Liver (tissue), 8 donors: ENCODE measurements at regions not wholly inside any gene's neighbourhood (a gene's known extent, or its start where the extent isn't known, plus 50 kb on each side); places are given as distances from the start of the nearest gene placed in this dataset.
"Not testable (repeated sequence)": the region's sequence is repeated elsewhere in the genome, so short reads cannot be mapped to it uniquely, and the experiment has no call there.

Experiments
- DNase-seq: peaks from one replicate; pipeline ENCODE4 v3.0.0-alpha.2; 2017; ENCODE audit warnings: low spot score
- H3K27ac ChIP-seq, 2 donors: one replicate each; pipeline ENCODE4 v1.7.0; 2013; ENCODE audit warnings: inconsistent platforms in 2 of 2, low read length in 2 of 2, control low read depth in 1 of 2, low read depth in 1 of 2, mild to moderate bottlenecking in 1 of 2
- H3K27me3 ChIP-seq, 4 donors: one replicate each; pipeline versions ENCODE4 v1.6.1 to v1.7.0; 2013; ENCODE audit warnings: low read length in 3 of 4, inconsistent platforms in 1 of 4, mild to moderate bottlenecking in 1 of 4, moderate library complexity in 1 of 4; ENCODE audit not compliant: control insufficient read depth in 4 of 4, insufficient read depth in 4 of 4
- H3K36me3 ChIP-seq, 4 donors: one replicate each; pipeline versions ENCODE4 v1.6.1 to v1.7.0; 2013; ENCODE audit warnings: low read length in 3 of 4, mild to moderate bottlenecking in 3 of 4, low read depth in 1 of 4, moderate library complexity in 1 of 4; ENCODE audit not compliant: control insufficient read depth in 4 of 4, insufficient read depth in 3 of 4
- H3K4me1 ChIP-seq, 4 donors: one replicate each; pipeline versions ENCODE4 v1.6.1 to v1.7.0; 2013; ENCODE audit warnings: low read length in 3 of 4, mild to moderate bottlenecking in 3 of 4, moderate library complexity in 1 of 4; ENCODE audit not compliant: control insufficient read depth in 4 of 4, insufficient read depth in 4 of 4
- H3K4me3 ChIP-seq, 3 donors: one replicate each; pipeline versions ENCODE4 v1.6.1 to v1.7.0; 2013; ENCODE audit warnings: low read length in 3 of 3, control low read depth in 1 of 3, low read depth in 1 of 3, mild to moderate bottlenecking in 1 of 3
- H3K9ac ChIP-seq, 2 donors: one replicate each; pipeline ENCODE4 v1.7.0; 2013; ENCODE audit warnings: low read length in 2 of 2, mild to moderate bottlenecking in 2 of 2, moderate library complexity in 2 of 2, control low read depth in 1 of 2, low read depth in 1 of 2
- H3K9me3 ChIP-seq, 4 donors: one replicate each; pipeline versions ENCODE4 v1.6.1 to v1.7.0; 2013; ENCODE audit warnings: low read length in 3 of 4; ENCODE audit not compliant: control insufficient read depth in 4 of 4
- FOXA1 ChIP-seq: IDR thresholded peaks from 2 replicates; pipeline ENCODE4 v1.6.1; 2016; ENCODE audit warnings: antibody characterized with exemption
- GABPA ChIP-seq, 2 donors: IDR thresholded peaks in 1 of 2; conservative IDR thresholded peaks in 1 of 2; 2 replicates each; pipeline ENCODE4 v1.6.1; 2016; ENCODE audit warnings: antibody characterized with exemption in 2 of 2, mild to moderate bottlenecking in 1 of 2, moderate library complexity in 1 of 2
- HNF4A ChIP-seq, 2 donors: conservative IDR thresholded peaks; 2 replicates each; pipeline ENCODE4 v1.6.1; 2016; ENCODE audit warnings: antibody characterized with exemption in 2 of 2, mild to moderate bottlenecking in 2 of 2
- JUND ChIP-seq, 2 donors: IDR thresholded peaks; 2 replicates each; pipeline ENCODE4 v1.6.1; 2016; ENCODE audit warnings: antibody characterized with exemption in 2 of 2
- RXRA ChIP-seq, 2 donors: IDR thresholded peaks; 2 replicates each; pipeline ENCODE4 v1.6.1; 2017 to 2018; ENCODE audit warnings: antibody characterized with exemption in 2 of 2, mild to moderate bottlenecking in 1 of 2
- YY1 ChIP-seq: IDR thresholded peaks from 2 replicates; pipeline ENCODE4 v1.6.1; 2016; ENCODE audit warnings: antibody characterized with exemption, mild to moderate bottlenecking
- WGBS: extraction: QIAGEN DNeasy Blood & Tissue Kit; methylation state at CpG from one replicate; pipeline ENCODE4 v1.1.7; 2013; 5-methylcytosine and 5-hydroxymethylcytosine counted together
- TF ChIP-seq, protein P1 (sequence below): IDR thresholded peaks from 2 replicates; pipeline ENCODE4 v1.6.1; 2016; ENCODE audit warnings: antibody characterized with exemption
- TF ChIP-seq, protein P2 (sequence below): IDR thresholded peaks from 2 replicates; pipeline ENCODE4 v1.6.1; 2016; ENCODE audit warnings: antibody characterized with exemption
- TF ChIP-seq, protein P3 (sequence below): fragments of 150-350 bp; IDR thresholded peaks from 2 replicates; pipeline ENCODE4 v1.5.1; 2017; ENCODE audit warnings: improper control_type of control experiment, low read depth, low read length; ENCODE audit not compliant: missing input control
- TF ChIP-seq, protein P4 (sequence below): IDR thresholded peaks from 2 replicates; pipeline ENCODE4 v1.6.1; 2016; ENCODE audit warnings: antibody characterized with exemption
- TF ChIP-seq, protein P5 (sequence below): IDR thresholded peaks from 2 replicates; pipeline ENCODE4 v1.6.1; 2016; ENCODE audit warnings: antibody characterized with exemption, mild to moderate bottlenecking
- donor health status: healthy.
- donor health status: healthy.
- donor health status: healthy.
- donor health status: healthy.
- donor health status: healthy.

DNA sequence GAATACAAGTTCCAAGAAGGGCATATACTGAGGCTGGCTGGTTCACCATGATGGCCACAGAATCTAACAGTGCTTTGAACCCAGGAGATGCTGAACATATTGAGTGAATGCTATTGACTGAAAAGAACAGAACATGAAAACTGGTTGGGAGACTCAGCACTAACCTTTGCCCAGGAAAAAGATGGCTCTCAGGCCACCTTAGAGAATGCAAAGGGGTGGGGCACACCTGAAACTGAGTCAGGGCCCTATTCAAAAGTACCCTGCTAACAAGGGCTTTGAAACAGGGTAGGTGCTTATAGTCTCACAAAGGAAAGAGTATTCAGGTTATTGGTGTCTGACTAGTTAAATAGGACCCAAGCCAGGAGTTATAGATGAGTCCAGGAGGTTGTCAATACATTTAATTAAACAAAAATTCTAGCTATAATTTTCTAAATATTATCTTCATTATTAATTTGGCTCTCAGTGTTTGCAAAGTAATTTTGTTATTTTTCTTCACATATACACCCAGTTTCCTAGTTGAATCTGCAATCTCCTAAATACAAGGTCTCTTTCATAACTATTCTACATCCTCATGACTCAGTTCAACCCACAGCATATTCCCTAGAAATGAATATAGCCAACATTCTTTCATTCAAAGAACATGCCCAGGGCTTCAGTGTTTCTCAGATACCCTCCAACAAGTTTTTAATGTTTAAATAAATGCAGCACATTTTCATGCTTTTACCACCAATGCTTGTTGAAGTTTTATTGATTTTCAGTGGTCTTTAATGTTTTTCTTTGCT is 144.2 kb upstream of the RAPGEF2 start:
- no peak overlapping the region for H3K4me3 ChIP-seq
- H3K9ac ChIP-seq: no peak overlapping the region
- TF ChIP-seq, protein P1, sequence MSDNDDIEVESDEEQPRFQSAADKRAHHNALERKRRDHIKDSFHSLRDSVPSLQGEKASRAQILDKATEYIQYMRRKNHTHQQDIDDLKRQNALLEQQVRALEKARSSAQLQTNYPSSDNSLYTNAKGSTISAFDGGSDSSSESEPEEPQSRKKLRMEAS: no peak
- TF ChIP-seq FOXA1 (no peak), GABPA (IDR thresholded peaks at IDR 0.05 in 1 of 2, conservative IDR thresholded peaks at IDR 0.05 in 1 of 2) (no peak)
- TF ChIP-seq, protein P2, sequence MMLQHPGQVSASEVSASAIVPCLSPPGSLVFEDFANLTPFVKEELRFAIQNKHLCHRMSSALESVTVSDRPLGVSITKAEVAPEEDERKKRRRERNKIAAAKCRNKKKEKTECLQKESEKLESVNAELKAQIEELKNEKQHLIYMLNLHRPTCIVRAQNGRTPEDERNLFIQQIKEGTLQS: no peak
- H3K36me3 ChIP-seq: no peaks in the 10 kb centered on the region
- no peak for DNase-seq
- H3K4me1 ChIP-seq: peaks cover 0 to 13% (median 4%) of the 10 kb centered on the region in 4 donors
- no peaks in the 10 kb centered on the region for H3K9me3 ChIP-seq
- no peaks in the 10 kb centered on the region for H3K27me3 ChIP-seq
- H3K27ac ChIP-seq: no peak overlapping the region

DNA sequence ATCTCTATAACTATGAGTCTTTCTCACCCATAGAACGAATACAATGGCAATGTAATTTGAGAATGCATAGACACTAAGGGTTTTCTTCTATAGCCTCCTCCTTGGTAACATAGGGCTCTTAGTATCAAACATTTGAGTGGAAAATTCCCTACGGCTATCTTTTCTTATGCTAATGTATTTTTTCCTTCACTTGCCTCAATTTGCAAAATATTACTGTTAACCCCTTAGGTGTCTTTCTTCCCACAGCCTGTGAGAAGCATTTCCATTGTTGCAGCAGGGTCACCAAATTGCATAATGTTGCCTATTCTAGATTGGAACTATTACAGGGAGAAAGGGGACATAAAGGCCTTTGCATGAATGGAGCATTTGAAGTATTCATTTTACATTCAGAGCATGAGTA is 140.5 kb upstream of the RAPGEF2 start:
- 76% methylated on average over 2 of the region's 2 CpGs for WGBS
- no peaks in the 10 kb centered on the region for H3K27me3 ChIP-seq
- TF ChIP-seq RXRA (IDR thresholded peaks at IDR 0.05) (no peak), YY1 (no peak), HNF4A (conservative IDR thresholded peaks at IDR 0.05) (no peak), JUND (IDR thresholded peaks at IDR 0.05) (no peak)
- TF ChIP-seq, protein P3, sequence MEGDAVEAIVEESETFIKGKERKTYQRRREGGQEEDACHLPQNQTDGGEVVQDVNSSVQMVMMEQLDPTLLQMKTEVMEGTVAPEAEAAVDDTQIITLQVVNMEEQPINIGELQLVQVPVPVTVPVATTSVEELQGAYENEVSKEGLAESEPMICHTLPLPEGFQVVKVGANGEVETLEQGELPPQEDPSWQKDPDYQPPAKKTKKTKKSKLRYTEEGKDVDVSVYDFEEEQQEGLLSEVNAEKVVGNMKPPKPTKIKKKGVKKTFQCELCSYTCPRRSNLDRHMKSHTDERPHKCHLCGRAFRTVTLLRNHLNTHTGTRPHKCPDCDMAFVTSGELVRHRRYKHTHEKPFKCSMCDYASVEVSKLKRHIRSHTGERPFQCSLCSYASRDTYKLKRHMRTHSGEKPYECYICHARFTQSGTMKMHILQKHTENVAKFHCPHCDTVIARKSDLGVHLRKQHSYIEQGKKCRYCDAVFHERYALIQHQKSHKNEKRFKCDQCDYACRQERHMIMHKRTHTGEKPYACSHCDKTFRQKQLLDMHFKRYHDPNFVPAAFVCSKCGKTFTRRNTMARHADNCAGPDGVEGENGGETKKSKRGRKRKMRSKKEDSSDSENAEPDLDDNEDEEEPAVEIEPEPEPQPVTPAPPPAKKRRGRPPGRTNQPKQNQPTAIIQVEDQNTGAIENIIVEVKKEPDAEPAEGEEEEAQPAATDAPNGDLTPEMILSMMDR: no peak
- TF ChIP-seq, protein P4, sequence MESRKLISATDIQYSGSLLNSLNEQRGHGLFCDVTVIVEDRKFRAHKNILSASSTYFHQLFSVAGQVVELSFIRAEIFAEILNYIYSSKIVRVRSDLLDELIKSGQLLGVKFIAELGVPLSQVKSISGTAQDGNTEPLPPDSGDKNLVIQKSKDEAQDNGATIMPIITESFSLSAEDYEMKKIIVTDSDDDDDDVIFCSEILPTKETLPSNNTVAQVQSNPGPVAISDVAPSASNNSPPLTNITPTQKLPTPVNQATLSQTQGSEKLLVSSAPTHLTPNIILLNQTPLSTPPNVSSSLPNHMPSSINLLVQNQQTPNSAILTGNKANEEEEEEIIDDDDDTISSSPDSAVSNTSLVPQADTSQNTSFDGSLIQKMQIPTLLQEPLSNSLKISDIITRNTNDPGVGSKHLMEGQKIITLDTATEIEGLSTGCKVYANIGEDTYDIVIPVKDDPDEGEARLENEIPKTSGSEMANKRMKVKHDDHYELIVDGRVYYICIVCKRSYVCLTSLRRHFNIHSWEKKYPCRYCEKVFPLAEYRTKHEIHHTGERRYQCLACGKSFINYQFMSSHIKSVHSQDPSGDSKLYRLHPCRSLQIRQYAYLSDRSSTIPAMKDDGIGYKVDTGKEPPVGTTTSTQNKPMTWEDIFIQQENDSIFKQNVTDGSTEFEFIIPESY: no peak
- TF ChIP-seq, protein P5, sequence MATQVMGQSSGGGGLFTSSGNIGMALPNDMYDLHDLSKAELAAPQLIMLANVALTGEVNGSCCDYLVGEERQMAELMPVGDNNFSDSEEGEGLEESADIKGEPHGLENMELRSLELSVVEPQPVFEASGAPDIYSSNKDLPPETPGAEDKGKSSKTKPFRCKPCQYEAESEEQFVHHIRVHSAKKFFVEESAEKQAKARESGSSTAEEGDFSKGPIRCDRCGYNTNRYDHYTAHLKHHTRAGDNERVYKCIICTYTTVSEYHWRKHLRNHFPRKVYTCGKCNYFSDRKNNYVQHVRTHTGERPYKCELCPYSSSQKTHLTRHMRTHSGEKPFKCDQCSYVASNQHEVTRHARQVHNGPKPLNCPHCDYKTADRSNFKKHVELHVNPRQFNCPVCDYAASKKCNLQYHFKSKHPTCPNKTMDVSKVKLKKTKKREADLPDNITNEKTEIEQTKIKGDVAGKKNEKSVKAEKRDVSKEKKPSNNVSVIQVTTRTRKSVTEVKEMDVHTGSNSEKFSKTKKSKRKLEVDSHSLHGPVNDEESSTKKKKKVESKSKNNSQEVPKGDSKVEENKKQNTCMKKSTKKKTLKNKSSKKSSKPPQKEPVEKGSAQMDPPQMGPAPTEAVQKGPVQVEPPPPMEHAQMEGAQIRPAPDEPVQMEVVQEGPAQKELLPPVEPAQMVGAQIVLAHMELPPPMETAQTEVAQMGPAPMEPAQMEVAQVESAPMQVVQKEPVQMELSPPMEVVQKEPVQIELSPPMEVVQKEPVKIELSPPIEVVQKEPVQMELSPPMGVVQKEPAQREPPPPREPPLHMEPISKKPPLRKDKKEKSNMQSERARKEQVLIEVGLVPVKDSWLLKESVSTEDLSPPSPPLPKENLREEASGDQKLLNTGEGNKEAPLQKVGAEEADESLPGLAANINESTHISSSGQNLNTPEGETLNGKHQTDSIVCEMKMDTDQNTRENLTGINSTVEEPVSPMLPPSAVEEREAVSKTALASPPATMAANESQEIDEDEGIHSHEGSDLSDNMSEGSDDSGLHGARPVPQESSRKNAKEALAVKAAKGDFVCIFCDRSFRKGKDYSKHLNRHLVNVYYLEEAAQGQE: no peak

DNA sequence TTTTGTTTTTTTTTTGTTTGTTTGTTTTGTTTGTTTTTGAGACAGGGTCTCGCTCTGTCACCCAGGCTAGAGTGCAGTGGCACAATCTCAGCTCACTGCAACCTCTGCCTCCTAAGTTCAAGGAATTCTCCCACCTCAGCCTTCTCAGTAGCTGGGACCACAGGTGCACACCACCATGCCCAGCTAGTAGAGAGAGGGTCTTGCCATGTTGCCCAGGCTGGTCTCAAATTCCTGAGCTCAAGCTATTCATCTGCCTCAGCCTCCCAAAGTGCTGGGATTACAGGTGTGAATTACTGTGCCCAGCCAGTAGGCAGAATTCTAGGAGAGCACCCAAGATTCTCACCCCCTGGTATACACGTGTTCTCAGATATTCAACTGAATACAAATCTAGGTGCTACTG is 139.6 kb upstream of the RAPGEF2 start:
- H3K9me3 ChIP-seq, H3K36me3 ChIP-seq, DNase-seq, H3K4me3 ChIP-seq, H3K4me1 ChIP-seq, H3K27me3 ChIP-seq, H3K27ac ChIP-seq, H3K9ac ChIP-seq: not testable (repeated sequence)
- 94% methylated on average over 2 of the region's 2 CpGs for WGBS

More for the DNA sequence above, 140.5 kb upstream of the RAPGEF2 start:
- H3K4me3 ChIP-seq: no peak overlapping the region
- no peaks in the 10 kb centered on the region for H3K36me3 ChIP-seq
- no peak overlapping the region for H3K27ac ChIP-seq
- no peaks in the 10 kb centered on the region for H3K9me3 ChIP-seq
- DNase-seq: no peak
- H3K4me1 ChIP-seq: peaks cover 0 to 4% (median 0%) of the 10 kb centered on the region in 4 donors
- no peak overlapping the region for H3K9ac ChIP-seq
